Activated B cell treated with CpG ODN at 0.5 μM for 24 hours (primary cell): ENCODE measurements at regions not wholly inside any gene's neighbourhood (a gene's known extent, or its start where the extent isn't known, plus 50 kb on each side); places are given as distances from the start of the nearest gene placed in this dataset.

Experiments used
- ATAC-seq: fragments of 200-7000 bp; cut with Tn5 transposase; one replicate; pipeline ENCODE4 v1.10.0; 2021; ENCODE audit warnings: low read depth, mild to moderate bottlenecking, moderate library complexity
- CTCF ChIA-PET: fragments of 350-600 bp; sonication (Branson Sonifier 250); formaldehyde crosslinking; loops from one replicate; lab custom pipeline; 2021; ENCODE audit warnings: antibody characterized with exemption; lab: Charles Lee
- POLR2A ChIA-PET: fragments of 350-600 bp; sonication (Branson Sonifier 250); formaldehyde crosslinking; loops from one replicate; lab custom pipeline; 2021; ENCODE audit warnings: antibody characterized with exemption; lab: Charles Lee
- DNase-seq: peaks from one replicate; pipeline ENCODE4 v3.0.0; 2022
- H3K27ac Mint-ChIP-seq: one replicate; pipeline ENCODE4 v1.8.0; 2020; ENCODE audit warnings: mixed read lengths
- H3K27me3 Mint-ChIP-seq: one replicate; pipeline ENCODE4 v1.8.0; 2021; ENCODE audit warnings: mixed read lengths
- H3K36me3 Mint-ChIP-seq: one replicate; pipeline ENCODE4 v1.8.0; 2021; ENCODE audit warnings: low read depth, mixed read lengths
- H3K4me1 Mint-ChIP-seq: one replicate; pipeline ENCODE4 v1.8.0; 2021; ENCODE audit warnings: mixed read lengths
- H3K4me3 Mint-ChIP-seq: one replicate; pipeline ENCODE4 v1.8.0; 2020; ENCODE audit warnings: mild to moderate bottlenecking, mixed read lengths
- H3K9me3 Mint-ChIP-seq: one replicate; pipeline ENCODE4 v1.8.0; 2020; ENCODE audit warnings: mixed read lengths
- intact Hi-C: fragments of 100-400 bp; cut with micrococcal nuclease; formaldehyde crosslinking; loops from one replicate; pipeline ENCODE4 v1.15.1; 2024
- TF ChIP-seq, protein P1 (sequence below): fragments of 200-600 bp; IDR thresholded peaks from one replicate; pipeline ENCODE4 v1.8.0; 2022; ENCODE audit warnings: antibody characterized with exemption, mild to moderate bottlenecking

DNA sequence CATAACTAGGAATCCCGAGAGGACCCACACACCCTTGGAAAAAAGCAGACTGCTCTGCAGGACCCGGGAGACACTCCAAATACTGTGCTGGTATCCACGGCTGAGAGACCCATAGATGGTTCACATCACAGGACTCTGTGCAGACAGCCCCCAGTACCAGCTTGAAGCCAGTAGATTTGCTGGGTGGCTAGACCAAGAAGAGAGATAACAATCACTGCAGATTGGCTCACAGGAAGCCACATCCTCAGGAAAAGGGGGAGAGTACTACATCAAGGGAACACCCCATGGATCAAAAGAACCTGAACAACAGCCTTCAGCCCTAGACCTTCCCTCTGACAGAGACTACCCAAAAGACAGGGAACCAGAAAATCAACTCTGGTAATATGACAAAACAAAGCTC, 223.8 kb upstream of the LRATD1 start:
- intact Hi-C loops, result no loop called here
- H3K27me3 Mint-ChIP-seq, result no peaks in the 10 kb centered on the region
- no peak overlapping the region for H3K4me3 Mint-ChIP-seq
- TF ChIP-seq, protein P1, sequence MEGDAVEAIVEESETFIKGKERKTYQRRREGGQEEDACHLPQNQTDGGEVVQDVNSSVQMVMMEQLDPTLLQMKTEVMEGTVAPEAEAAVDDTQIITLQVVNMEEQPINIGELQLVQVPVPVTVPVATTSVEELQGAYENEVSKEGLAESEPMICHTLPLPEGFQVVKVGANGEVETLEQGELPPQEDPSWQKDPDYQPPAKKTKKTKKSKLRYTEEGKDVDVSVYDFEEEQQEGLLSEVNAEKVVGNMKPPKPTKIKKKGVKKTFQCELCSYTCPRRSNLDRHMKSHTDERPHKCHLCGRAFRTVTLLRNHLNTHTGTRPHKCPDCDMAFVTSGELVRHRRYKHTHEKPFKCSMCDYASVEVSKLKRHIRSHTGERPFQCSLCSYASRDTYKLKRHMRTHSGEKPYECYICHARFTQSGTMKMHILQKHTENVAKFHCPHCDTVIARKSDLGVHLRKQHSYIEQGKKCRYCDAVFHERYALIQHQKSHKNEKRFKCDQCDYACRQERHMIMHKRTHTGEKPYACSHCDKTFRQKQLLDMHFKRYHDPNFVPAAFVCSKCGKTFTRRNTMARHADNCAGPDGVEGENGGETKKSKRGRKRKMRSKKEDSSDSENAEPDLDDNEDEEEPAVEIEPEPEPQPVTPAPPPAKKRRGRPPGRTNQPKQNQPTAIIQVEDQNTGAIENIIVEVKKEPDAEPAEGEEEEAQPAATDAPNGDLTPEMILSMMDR, result no peak
- H3K27ac Mint-ChIP-seq, result no peak overlapping the region
- peaks cover 6% of the 10 kb centered on the region for H3K9me3 Mint-ChIP-seq
- DNase-seq, result no peak
- ChIA-PET CTCF (no interaction called here), POLR2A (no interaction called here)
- ATAC-seq, result no peak
- no peaks in the 10 kb centered on the region for H3K4me1 Mint-ChIP-seq
- H3K36me3 Mint-ChIP-seq, result no peaks in the 10 kb centered on the region

DNA sequence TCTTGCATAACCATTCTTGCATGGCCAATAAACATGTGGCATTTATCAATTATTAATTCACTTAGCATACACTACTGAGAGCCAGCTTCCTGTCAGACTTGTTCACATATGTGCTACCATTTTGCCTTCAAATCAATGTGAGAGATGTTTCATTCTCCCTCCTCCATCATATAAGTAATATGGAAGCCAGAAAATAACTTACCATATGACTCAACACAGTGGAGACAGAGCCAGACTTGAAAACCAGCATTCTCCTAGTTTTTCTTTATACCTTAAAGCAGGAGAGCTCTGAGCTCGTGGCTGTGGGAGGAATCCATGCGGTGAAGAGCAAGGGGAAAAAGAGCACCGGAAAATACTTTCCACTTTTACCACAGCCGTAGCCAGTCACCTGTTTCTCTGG, 215.0 kb upstream of the LRATD1 start:
- Mint-ChIP-seq H3K9me3 (peaks cover 7% of the 10 kb centered on the region), H3K4me3 (no peak overlapping the region), H3K36me3 (no peaks in the 10 kb centered on the region), H3K4me1 (no peaks in the 10 kb centered on the region), H3K27me3 (no peaks in the 10 kb centered on the region), H3K27ac (no peak overlapping the region)
- POLR2A ChIA-PET, result no interaction called here
- ATAC-seq (no peak), DNase-seq (no peak)
- intact Hi-C loops, result no loop called here
- CTCF ChIA-PET, result no interaction called here
- TF ChIP-seq, protein P1, result no peak

DNA sequence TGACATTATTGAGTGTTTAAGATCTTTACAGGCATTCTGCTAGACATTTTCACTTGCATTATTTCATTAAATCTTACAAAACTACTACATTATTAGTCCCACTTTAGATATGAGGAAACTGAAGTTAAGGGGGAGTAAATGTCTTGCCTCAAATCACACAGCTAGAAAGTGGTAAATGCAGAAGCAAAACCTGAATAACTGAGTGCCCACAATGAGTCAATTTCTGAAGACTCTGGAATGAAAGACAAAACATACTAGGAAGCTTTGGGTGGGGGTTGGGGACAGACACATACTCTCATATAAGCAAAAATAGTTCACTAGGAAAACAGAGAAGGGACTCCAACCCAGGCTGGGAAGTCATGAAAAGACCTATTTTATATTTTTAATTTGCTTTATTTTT, 214.4 kb upstream of the LRATD1 start:
- ChIA-PET POLR2A (no interaction called here), CTCF (no interaction called here)
- Mint-ChIP-seq H3K4me1 (no peaks in the 10 kb centered on the region), H3K27ac (no peak overlapping the region), H3K9me3 (peaks cover 4% of the 10 kb centered on the region), H3K36me3 (no peaks in the 10 kb centered on the region), H3K4me3 (no peak overlapping the region), H3K27me3 (no peaks in the 10 kb centered on the region)
- DNase-seq, result no peak
- intact Hi-C loops, result no loop called here
- TF ChIP-seq, protein P1, result no peak
- ATAC-seq, result no peak

DNA sequence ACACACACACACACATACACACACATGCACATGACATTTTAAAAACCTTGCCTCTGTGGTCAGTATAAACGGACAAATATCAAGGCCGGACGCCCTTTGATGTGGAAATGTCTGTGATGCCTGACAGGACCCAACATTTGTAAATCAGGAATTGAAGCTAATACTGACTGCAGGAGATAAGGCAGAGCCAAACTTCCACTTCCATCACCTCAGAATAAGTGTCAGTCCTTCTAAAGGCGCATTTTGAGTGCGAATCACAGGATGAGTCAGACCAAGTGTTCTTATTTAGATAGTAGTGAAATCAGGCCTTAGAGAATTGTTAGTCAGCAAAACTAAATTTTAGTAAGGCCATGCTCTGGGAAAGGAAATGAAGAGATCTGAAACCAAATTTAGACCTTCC, 211.7 kb upstream of the LRATD1 start:
- Mint-ChIP-seq H3K9me3 (peaks cover 1% of the 10 kb centered on the region), H3K4me1 (no peaks in the 10 kb centered on the region), H3K4me3 (no peak overlapping the region), H3K27me3 (no peaks in the 10 kb centered on the region), H3K27ac (no peak overlapping the region), H3K36me3 (no peaks in the 10 kb centered on the region)
- intact Hi-C loops, result no loop called here
- ChIA-PET CTCF (no interaction called here), POLR2A (no interaction called here)
- TF ChIP-seq, protein P1, result no peak
- DNase-seq, result no peak
- no peak for ATAC-seq

DNA sequence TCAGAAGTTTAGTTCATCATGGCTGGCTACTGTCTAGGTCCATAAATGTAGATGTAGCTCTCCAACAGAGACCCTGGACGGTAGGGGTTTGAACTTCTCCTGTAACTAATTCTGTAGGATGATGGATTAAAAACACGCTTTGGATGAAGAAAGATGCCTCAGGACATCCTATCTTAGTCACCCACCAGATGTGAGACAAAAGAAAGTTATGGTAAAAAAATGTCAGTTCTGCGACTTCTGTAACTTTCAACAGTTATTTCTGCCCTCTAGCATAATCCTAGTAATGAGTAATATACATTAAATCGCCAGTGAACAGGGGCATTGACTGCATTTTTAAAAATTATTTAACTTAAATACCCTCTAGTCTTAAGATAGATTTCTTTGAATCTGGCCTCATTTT, 210.1 kb upstream of the LRATD1 start:
- ChIA-PET CTCF (no interaction called here), POLR2A (no interaction called here)
- no peak overlapping the region for H3K4me3 Mint-ChIP-seq
- intact Hi-C loops, result no loop called here
- H3K9me3 Mint-ChIP-seq, result peaks cover 3% of the 10 kb centered on the region
- H3K27me3 Mint-ChIP-seq, result no peaks in the 10 kb centered on the region
- H3K27ac Mint-ChIP-seq, result no peak overlapping the region
- no peaks in the 10 kb centered on the region for H3K4me1 Mint-ChIP-seq
- H3K36me3 Mint-ChIP-seq, result no peaks in the 10 kb centered on the region
- no peak for ATAC-seq
- TF ChIP-seq, protein P1, result no peak
- DNase-seq, result no peak
